ENCODE measurements at regions not wholly inside any gene's neighbourhood (a gene's known extent, or its start where the extent isn't known, plus 50 kb on each side); places are given as distances from the start of the nearest gene placed in this dataset.

- TF ChIP-seq CTCF (IDR thresholded peaks at IDR 0.05) (no peak), POLR2A (IDR thresholded peaks at IDR 0.05) (no peak)
Observed at GRCh38 chr2:234247453-234248180, 197.1 kb downstream of the SPP2 start.

Measured in lower leg skin (tissue), 3 donors.